AG04449 (cell line): ENCODE measurements at regions not wholly inside any gene's neighbourhood (a gene's known extent, or its start where the extent isn't known, plus 50 kb on each side); places are given as distances from the start of the nearest gene placed in this dataset.
"Not testable (repeated sequence)": the region's sequence is repeated elsewhere in the genome, so short reads cannot be mapped to it uniquely, and the experiment has no call there.

Experiments used
- CTCF ChIA-PET: fragments of 350-600 bp; formaldehyde crosslinking; extraction: SDS; loops from one replicate; lab custom pipeline; 2021; ENCODE audit warnings: antibody characterized with exemption; lab: Yijun Ruan, JAX
- POLR2A ChIA-PET: fragments of 400-600, 350-600 bp; formaldehyde crosslinking; extraction: SDS; loops from one replicate; lab custom pipeline; 2020; ENCODE audit warnings: antibody characterized with exemption, inconsistent platforms; lab: Yijun Ruan, JAX
- DNase-seq: peaks from one replicate; pipeline ENCODE4 v3.0.0-alpha.2; 2010; ENCODE audit warnings: low read depth, low spot score
- H3K4me3 ChIP-seq: 2 replicates; pipeline ENCODE4 v1.5.1; 2011; ENCODE audit warnings: low read depth, mild to moderate bottlenecking, control low read depth, low read length
- TF ChIP-seq, protein P1 (sequence below): IDR thresholded peaks from one replicate; pipeline ENCODE4 v1.5.1; 2011; ENCODE audit warnings: mild to moderate bottlenecking, moderate library complexity, low read length, control low read depth, inconsistent platforms; ENCODE audit not compliant: insufficient read depth; ENCODE audit errors: missing control alignments

DNA sequence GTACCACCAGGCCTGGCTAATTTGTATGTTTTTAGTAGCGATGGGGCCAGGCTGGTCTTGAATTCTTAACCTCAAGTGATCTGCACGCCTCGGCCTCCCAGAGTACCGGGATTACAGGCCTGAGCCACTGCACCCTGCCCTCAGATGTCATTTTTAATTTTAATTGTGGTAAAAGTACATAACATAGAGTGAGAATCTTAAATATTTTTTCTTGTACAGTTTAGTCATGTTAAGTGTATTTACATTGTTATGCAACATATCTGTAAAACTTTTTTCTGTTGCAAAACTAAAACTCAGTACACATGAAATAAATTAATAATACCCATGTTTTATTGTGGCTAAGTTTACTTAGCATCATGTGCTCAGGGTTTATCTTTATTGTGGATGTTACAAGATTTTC, 231.4 kb downstream of the ALG10 start:
- no peak overlapping the region for H3K4me3 ChIP-seq
- TF ChIP-seq, protein P1, sequence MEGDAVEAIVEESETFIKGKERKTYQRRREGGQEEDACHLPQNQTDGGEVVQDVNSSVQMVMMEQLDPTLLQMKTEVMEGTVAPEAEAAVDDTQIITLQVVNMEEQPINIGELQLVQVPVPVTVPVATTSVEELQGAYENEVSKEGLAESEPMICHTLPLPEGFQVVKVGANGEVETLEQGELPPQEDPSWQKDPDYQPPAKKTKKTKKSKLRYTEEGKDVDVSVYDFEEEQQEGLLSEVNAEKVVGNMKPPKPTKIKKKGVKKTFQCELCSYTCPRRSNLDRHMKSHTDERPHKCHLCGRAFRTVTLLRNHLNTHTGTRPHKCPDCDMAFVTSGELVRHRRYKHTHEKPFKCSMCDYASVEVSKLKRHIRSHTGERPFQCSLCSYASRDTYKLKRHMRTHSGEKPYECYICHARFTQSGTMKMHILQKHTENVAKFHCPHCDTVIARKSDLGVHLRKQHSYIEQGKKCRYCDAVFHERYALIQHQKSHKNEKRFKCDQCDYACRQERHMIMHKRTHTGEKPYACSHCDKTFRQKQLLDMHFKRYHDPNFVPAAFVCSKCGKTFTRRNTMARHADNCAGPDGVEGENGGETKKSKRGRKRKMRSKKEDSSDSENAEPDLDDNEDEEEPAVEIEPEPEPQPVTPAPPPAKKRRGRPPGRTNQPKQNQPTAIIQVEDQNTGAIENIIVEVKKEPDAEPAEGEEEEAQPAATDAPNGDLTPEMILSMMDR = no peak
- CTCF ChIA-PET = no interaction called here
- DNase-seq = no peak
- POLR2A ChIA-PET = no interaction called here

DNA sequence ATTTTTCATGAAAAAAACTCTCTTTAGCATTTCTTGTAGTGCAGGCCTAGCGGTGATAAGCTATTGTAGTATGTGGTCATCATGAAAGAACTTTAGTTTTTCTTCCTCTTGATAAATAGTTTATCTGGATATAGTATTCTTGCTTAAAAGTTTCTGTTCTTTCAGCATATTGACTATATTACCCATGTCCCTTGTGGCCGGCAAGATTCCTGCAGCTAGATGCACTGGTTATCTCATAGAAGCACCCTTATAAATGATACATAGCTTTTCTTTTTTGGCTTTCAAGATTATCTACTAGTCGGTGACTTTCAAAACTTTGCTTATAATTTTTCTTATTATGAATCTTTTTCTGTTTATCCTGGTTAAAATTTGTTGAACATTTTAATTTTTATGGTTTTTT, 234.8 kb downstream of the ALG10 start:
- ChIA-PET CTCF (no interaction called here), POLR2A (no interaction called here)
- H3K4me3 ChIP-seq = no peak overlapping the region
- no peak for DNase-seq
- TF ChIP-seq, protein P1 = no peak

DNA sequence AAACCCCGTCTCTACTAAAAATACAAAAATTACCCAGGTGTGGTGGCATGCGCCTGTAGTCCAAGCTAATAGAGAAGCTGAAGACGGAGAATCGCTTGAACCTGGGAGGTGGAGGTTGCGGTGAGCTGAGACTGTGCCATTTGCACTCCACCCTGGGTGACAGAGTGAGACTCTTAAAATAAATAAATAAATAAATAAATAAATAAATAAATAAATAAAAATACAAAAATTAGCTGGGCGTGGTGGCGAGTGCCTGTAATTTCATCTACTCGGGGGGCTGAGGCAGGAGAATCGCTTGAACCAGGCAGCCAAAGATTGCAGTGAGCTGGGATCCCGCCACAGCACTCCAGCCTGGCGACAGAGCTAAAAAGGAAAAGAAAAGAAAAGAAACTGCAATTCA, 239.8 kb downstream of the ALG10 start:
- H3K4me3 ChIP-seq, CTCF ChIA-PET, POLR2A ChIA-PET, DNase-seq: not testable (repeated sequence)

DNA sequence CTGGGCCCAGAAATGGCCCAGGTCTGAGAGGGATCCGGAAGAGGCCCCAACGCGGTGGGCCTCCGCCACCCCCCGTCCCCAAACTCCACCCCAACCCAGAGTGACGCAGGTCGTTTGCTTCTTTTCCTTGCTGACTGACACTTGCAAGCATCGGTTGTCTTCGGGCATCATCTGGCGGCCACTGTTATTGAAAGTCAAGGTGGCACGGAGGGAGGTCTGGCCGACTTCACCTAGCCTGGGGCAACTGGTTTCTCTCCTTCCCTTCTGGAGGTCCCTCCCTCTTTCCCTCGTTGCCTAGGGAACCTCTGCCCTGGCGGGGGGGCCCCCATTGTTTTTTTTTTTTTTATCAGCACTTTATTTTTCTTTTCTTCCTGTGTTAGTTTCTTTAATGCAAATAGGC, 241.8 kb downstream of the ALG10 start:
- TF ChIP-seq, protein P1 = no peak
- DNase-seq = no peak
- ChIA-PET POLR2A (no interaction called here), CTCF (no interaction called here)
- H3K4me3 ChIP-seq = no peak overlapping the region

DNA sequence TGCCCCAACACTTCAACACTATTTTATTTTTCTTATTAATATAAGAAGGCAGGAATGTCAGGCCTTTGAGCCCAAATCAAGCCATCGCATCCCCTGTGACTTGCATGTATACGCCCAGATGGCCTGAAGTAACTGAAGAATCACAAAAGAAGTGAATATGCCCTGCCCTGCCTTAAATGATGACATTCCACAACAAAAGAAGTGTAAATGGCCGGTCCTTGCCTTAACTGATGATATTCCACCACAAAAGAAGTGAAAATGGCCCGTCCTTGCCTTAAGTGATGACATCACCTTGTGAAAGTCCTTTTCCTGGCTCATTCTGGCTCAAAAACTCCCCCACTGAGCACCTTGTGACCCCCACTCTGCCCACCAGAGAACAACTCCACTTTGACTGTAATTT, 251.4 kb downstream of the ALG10 start:
- DNase-seq, CTCF ChIA-PET, H3K4me3 ChIP-seq, POLR2A ChIA-PET: not testable (repeated sequence)

DNA sequence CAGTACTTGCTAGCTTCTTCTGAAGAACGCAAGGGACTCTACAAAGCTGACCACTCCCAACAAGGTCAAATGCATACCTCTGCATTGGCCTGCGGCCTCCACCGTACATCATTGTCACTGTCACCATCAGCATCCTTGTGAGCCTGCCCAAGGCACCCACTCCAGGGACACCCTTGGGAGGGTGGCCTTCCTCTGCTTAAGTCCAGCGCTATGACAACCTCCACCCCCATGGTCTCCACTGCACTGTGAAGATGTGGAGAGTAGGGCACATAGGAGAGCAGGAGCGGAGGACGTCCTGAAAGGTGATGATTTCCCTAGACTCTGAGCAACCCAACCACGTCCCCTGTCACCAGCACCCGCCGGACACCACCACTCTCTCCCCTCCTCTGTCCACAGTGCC, 252.8 kb downstream of the ALG10 start:
- TF ChIP-seq, protein P1 = no peak
- POLR2A ChIA-PET = no interaction called here
- no peak overlapping the region for H3K4me3 ChIP-seq
- DNase-seq = no peak
- CTCF ChIA-PET = no interaction called here

DNA sequence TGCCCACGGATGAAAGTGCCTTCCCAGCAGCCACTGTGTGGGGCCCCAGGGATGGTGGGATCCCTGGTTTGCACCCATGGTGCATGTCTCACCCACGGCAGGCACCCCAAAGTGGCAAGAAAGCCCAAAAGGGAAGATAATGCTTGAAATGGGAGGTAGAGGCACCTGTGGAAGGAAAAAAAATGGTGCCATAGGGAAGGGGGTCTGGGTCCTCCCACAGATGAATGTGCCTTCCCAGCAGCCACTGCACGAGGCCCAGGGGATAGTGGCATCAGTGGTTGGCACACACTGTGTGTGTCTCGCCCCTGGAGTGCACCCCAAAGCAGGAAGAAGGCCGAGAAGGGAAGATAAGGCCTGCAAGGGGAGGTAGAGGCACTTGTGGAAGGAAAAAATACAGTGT, 264.2 kb downstream of the ALG10 start:
- TF ChIP-seq, protein P1 = no peak
- no peak for DNase-seq
- POLR2A ChIA-PET = no interaction called here
- CTCF ChIA-PET = no interaction called here
- no peak overlapping the region for H3K4me3 ChIP-seq
